Osteoblast (primary cell): ENCODE measurements at regions not wholly inside any gene's neighbourhood (a gene's known extent, or its start where the extent isn't known, plus 50 kb on each side); places are given as distances from the start of the nearest gene placed in this dataset.

ENCODE experiments used
- DNase-seq: peaks from one replicate; pipeline ENCODE4 v3.0.0; 2011; ENCODE audit warnings: low spot score, mixed read lengths; ENCODE audit not compliant: insufficient read length; ENCODE audit errors: missing footprints
- H2AFZ ChIP-seq: 2 replicates; pipeline ENCODE4 v1.6.0; 2011; ENCODE audit warnings: mild to moderate bottlenecking, low read length
- H3K27ac ChIP-seq: 2 replicates; pipeline ENCODE4 v1.5.1; 2011; ENCODE audit warnings: mild to moderate bottlenecking, low read depth, low read length, moderate library complexity
- H3K27me3 ChIP-seq: 2 replicates; pipeline ENCODE4 v1.6.0; 2012; ENCODE audit warnings: mild to moderate bottlenecking, control low read depth, inconsistent platforms, low read length, moderate library complexity; ENCODE audit not compliant: insufficient read depth
- H3K36me3 ChIP-seq: 2 replicates; pipeline ENCODE4 v1.5.1; 2011; ENCODE audit warnings: mild to moderate bottlenecking, low read length, control low read depth, moderate library complexity; ENCODE audit not compliant: insufficient read depth
- H3K4me1 ChIP-seq: 2 replicates; pipeline ENCODE4 v1.5.1; 2011; ENCODE audit warnings: mild to moderate bottlenecking, low read length, control low read depth, moderate library complexity; ENCODE audit not compliant: insufficient read depth
- H3K4me2 ChIP-seq: 2 replicates; pipeline ENCODE4 v1.6.0; 2011; ENCODE audit warnings: mild to moderate bottlenecking, low read length; ENCODE audit not compliant: insufficient read depth
- H3K4me3 ChIP-seq: fragments of 200-600 bp; sonication (generic); 3 replicates; pipeline ENCODE4 v1.5.1; 2012; ENCODE audit warnings: mild to moderate bottlenecking, low read length, inconsistent platforms; ENCODE audit not compliant: insufficient read depth
- H3K79me2 ChIP-seq: 2 replicates; pipeline ENCODE4 v1.6.0; 2012; ENCODE audit warnings: mild to moderate bottlenecking, low read length, control low read depth, inconsistent platforms; ENCODE audit not compliant: insufficient read depth
- H3K9me3 ChIP-seq: 2 replicates; pipeline ENCODE4 v1.5.1; 2011; ENCODE audit warnings: low read depth, low read length, control low read depth
- H4K20me1 ChIP-seq: 2 replicates; pipeline ENCODE4 v1.6.0; 2012; ENCODE audit warnings: mild to moderate bottlenecking, low read length, control low read depth; ENCODE audit not compliant: insufficient read depth
- CTCF ChIP-seq: IDR thresholded peaks from 2 replicates; pipeline ENCODE4 v1.5.1; 2011; ENCODE audit warnings: mild to moderate bottlenecking, low read depth, low read length, moderate library complexity; ENCODE audit errors: extremely low read depth

GRCh38 chrX:11932423-11932822 is 174.4 kb downstream of the MSL3 start:
- Histone ChIP-seq H3K27me3 (no peaks in the 10 kb centered on the region), H3K27ac (no peak overlapping the region), H2AFZ (no peak overlapping the region), H3K4me2 (no peak overlapping the region), H3K79me2 (no peaks in the 10 kb centered on the region), H3K9me3 (no peaks in the 10 kb centered on the region), H3K36me3 (no peaks in the 10 kb centered on the region), H3K4me3 (no peak overlapping the region), H3K4me1 (no peaks in the 10 kb centered on the region), H4K20me1 (no peaks in the 10 kb centered on the region)
- no peak for TF ChIP-seq CTCF
- DNase-seq = no peak

GRCh38 chrX:11934089-11934488 is 176.1 kb downstream of the MSL3 start:
- Histone ChIP-seq H2AFZ (no peak overlapping the region), H3K79me2 (no peaks in the 10 kb centered on the region), H3K9me3 (no peaks in the 10 kb centered on the region), H3K4me2 (no peak overlapping the region), H4K20me1 (no peaks in the 10 kb centered on the region), H3K4me3 (no peak overlapping the region), H3K27me3 (no peaks in the 10 kb centered on the region), H3K36me3 (no peaks in the 10 kb centered on the region), H3K27ac (no peak overlapping the region), H3K4me1 (no peaks in the 10 kb centered on the region)
- no peak for TF ChIP-seq CTCF
- DNase-seq = no peak

- Histone ChIP-seq H2AFZ (no peak overlapping the region), H3K27ac (no peak overlapping the region), H3K36me3 (no peaks in the 10 kb centered on the region), H4K20me1 (no peaks in the 10 kb centered on the region), H3K27me3 (no peaks in the 10 kb centered on the region), H3K79me2 (no peaks in the 10 kb centered on the region), H3K4me1 (no peaks in the 10 kb centered on the region), H3K4me3 (no peak overlapping the region), H3K9me3 (no peaks in the 10 kb centered on the region), H3K4me2 (no peak overlapping the region)
- DNase-seq = no peak
- no peak for TF ChIP-seq CTCF
Observed at GRCh38 chrX:11941571-11941970, 183.5 kb downstream of the MSL3 start.

GRCh38 chrX:11944501-11944900 is 186.5 kb downstream of the MSL3 start:
- no peaks in the 10 kb centered on the region for H3K27me3 ChIP-seq
- peak; percentile 55 for TF ChIP-seq CTCF
- no peak overlapping the region for H3K4me3 ChIP-seq
- no peaks in the 10 kb centered on the region for H3K4me1 ChIP-seq
- H3K4me2 ChIP-seq = no peak overlapping the region
- no peaks in the 10 kb centered on the region for H3K9me3 ChIP-seq
- no peaks in the 10 kb centered on the region for H3K36me3 ChIP-seq
- H3K79me2 ChIP-seq = no peaks in the 10 kb centered on the region
- H3K27ac ChIP-seq = no peak overlapping the region
- DNase-seq = peak; percentile 43
- no peaks in the 10 kb centered on the region for H4K20me1 ChIP-seq
- peak overlapping the region; percentile 67 for H2AFZ ChIP-seq
